Epithelial cell of proximal tubule (primary cell): ENCODE measurements at regions not wholly inside any gene's neighbourhood (a gene's known extent, or its start where the extent isn't known, plus 50 kb on each side); places are given as distances from the start of the nearest gene placed in this dataset.
"Not testable (repeated sequence)": the region's sequence is repeated elsewhere in the genome, so short reads cannot be mapped to it uniquely, and the experiment has no call there.

Experiments used
- DNase-seq: peaks from one replicate; pipeline ENCODE4 v3.0.0-alpha.2; 2011; ENCODE audit warnings: low read depth
- H3K4me3 ChIP-seq: 2 replicates; pipeline ENCODE4 v1.5.1; 2011; ENCODE audit warnings: low read depth, mild to moderate bottlenecking, low read length
- CTCF ChIP-seq: conservative IDR thresholded peaks from 2 replicates; pipeline ENCODE4 v1.5.1; 2012; ENCODE audit warnings: low read depth, mild to moderate bottlenecking, low read length

- no peak for DNase-seq
- H3K4me3 ChIP-seq = no peak overlapping the region
- no peak for TF ChIP-seq CTCF
Observed at GRCh38 chr22:49704345-49705215, 123.1 kb downstream of the BRD1 start.

- H3K4me3 ChIP-seq = no peak overlapping the region
- no peak for TF ChIP-seq CTCF
- no peak for DNase-seq
Observed at GRCh38 chr22:49703990-49704344, 123.7 kb downstream of the BRD1 start.

- no peak for DNase-seq
- H3K4me3 ChIP-seq = no peak overlapping the region
- no peak for TF ChIP-seq CTCF
Observed at GRCh38 chr22:49703505-49703904, 124.2 kb downstream of the BRD1 start.

GRCh38 chr22:49702068-49702397, 125.6 kb downstream of the BRD1 start:
- no peak for TF ChIP-seq CTCF
- DNase-seq = no peak
- H3K4me3 ChIP-seq = no peak overlapping the region

GRCh38 chr22:49701380-49702067, 126.1 kb downstream of the BRD1 start:
- TF ChIP-seq CTCF = peak; percentile 48
- no peak for DNase-seq
- no peak overlapping the region for H3K4me3 ChIP-seq

GRCh38 chr22:49699928-49700498, 127.7 kb downstream of the BRD1 start:
- no peak for TF ChIP-seq CTCF
- DNase-seq = no peak
- no peak overlapping the region for H3K4me3 ChIP-seq

- no peak overlapping the region for H3K4me3 ChIP-seq
- no peak for DNase-seq
- no peak for TF ChIP-seq CTCF
Observed at GRCh38 chr22:49699476-49699875, 128.2 kb downstream of the BRD1 start.

GRCh38 chr22:49698616-49699015, 129.1 kb downstream of the BRD1 start:
- DNase-seq = not testable (repeated sequence)

More at GRCh38 chr22:49698616-49699015, 129.1 kb downstream of the BRD1 start:
- not testable (repeated sequence) for H3K4me3 ChIP-seq
